Stimulated activated CD8-positive, alpha-beta memory T cell treated with anti-CD3 and anti-CD28 coated beads, Interleukin-4, amount 100 ng/mL, for 48 hours (primary cell): ENCODE measurements at regions not wholly inside any gene's neighbourhood (a gene's known extent, or its start where the extent isn't known, plus 50 kb on each side); places are given as distances from the start of the nearest gene placed in this dataset.
A peak's percentile ranks its signal among the peaks of the same experiment; 100 is the strongest.

ENCODE experiments used
- DNase-seq: peaks from one replicate; pipeline ENCODE4 v3.0.0-alpha.2; 2020

- DNase-seq, result no peak
These were observed 284.5 kb downstream of the PTPRU start for GRCh38 chr1:29520571-29521437.

DNA sequence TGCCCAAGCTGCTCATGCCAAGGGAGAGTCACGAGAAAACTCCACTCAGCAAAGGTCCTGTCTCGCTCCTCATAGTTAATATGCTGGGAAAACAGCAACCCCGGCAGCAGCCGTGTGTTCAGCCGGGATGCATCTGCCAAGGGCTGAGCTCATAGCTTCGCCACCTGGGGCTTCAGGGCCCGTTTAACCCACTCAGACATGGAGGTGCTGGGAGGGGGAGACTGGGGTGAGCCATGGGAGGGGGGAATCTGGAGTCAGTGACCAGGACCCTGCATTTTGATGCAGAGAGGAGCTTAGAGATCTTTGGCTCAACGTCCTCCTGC is 283.4 kb downstream of the PTPRU start:
- DNase-seq, result no peak

DNA sequence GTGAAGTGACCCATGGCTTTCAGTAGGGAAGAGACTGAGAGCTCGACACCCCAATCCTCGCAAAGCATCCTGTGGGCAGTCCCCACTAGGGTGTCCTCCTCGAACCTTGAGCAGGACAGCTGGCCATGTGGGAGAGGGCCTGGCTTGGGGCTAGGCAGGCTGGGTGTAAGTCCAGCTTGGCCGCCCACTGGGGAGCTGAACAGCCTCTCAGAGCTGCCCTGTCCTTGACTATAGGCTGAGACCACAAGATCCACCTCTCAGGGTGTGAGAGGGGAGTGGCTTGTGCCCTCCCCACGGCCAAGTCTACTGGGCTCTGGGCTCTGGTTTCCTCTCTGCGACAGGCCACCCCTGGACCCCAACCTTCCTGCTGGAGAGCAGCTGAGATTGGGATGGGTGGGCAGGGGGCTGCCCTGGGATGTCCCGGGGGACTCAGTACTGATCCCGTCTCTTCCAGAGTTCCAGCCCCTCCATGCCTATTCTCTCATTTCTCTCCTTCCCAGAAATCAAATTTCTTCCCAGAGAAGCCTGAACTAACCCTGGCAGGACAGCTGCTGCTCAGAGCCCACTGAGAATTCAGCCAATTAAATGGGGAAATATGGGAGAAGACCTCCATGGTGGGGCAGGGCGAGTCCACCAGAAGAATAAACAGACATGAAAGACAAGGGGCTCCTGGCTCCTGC is 282.9 kb downstream of the PTPRU start:
- no peak for DNase-seq

GRCh38 chr1:29518183-29518835 is 282.0 kb downstream of the PTPRU start:
- DNase-seq, result no peak

- DNase-seq, result no peak
These were observed 281.1 kb downstream of the PTPRU start for GRCh38 chr1:29517251-29518086.

DNA sequence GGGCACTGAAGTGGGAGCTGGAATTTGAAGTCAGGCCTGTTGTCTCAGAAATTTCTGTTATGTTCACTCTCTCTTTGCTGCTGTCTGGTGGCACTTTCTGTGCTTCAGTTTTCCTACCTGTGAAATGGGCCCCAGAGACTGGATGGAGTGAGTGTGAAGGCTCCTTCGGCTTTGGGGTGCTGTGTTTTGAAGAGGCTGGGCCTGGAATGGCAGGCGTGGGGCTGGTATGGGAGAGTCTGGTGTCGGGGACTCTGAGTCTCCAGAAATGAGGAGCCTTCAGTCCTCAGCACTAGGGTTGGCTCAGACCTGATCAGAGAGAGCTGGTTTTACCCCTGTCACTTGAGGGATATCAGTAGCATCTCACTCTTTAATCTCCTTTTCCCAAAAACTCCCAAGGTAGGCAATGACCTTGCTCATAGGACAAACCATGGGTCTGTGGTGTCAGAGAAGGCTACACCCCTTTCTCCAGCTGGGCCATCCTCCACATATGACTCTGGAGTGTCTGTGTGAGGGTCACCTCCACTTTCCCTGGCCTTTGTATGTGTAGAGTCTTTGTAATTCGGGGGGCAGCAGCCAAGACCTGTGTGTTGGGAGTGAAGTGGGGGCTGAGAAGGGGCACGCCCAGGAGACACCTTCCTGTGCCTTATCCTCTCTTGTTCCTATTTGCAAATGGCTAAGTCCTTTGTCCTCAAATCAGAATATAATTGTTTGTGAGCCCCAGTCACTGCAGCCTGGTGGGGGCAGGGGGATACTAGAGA is 279.9 kb downstream of the PTPRU start:
- no peak for DNase-seq

GRCh38 chr1:29515170-29515955 is 279.0 kb downstream of the PTPRU start:
- DNase-seq, result no peak

- no peak for DNase-seq
These were observed 278.2 kb downstream of the PTPRU start for GRCh38 chr1:29514361-29515169.

DNA sequence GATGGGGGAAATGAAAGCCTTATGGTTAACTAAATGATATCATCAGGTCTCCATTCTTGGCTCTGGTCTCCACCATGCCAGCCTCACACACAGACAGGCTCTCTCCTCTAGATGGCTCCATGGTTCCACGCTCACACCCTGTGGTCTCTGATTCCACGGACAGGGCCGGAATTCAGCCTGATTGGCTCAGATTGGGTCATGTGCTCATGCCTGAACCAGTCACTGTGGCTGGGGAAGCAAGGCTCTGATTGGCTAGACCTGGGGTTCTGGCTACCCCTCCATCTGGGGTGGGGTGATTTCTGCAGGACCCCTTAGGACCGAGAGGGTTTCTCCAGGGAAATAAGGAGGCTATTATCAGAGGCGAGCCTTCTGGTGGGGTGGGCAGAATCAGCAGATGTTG is 277.0 kb downstream of the PTPRU start:
- peak; percentile 33 for DNase-seq

- DNase-seq, result no peak
These were observed 275.1 kb downstream of the PTPRU start for GRCh38 chr1:29511436-29511835.

DNA sequence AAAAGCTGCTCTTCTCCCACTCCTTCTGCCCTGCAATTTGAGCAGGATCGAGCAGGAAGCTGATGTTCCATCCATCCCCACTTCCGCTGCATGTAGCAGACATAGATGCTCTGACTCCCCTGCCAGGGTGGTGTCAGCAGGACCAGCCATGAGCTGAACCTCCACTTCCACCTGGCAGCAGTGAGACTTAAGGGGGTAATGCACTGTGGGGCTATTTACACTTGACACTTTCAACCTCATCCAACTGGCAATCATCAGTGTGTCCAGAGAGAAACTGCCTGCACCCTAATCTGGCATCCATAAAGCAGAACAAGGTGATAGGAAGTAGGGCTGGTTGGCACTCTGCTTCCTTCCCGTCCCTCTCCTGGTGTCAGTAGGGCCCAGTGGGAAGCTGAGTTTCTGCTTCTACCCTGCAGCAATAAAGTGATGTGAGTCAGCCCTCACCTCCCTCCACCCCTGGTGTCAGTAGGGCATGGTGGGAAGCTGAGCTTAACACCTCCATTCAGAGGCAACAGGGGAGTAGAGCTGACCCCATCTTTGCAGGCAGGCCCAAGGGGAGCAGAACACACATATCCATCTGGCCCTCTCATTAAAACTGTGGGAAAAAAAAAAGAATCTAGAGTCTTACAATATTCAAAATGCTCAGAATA is 272.3 kb downstream of the PTPRU start:
- no peak for DNase-seq

DNA sequence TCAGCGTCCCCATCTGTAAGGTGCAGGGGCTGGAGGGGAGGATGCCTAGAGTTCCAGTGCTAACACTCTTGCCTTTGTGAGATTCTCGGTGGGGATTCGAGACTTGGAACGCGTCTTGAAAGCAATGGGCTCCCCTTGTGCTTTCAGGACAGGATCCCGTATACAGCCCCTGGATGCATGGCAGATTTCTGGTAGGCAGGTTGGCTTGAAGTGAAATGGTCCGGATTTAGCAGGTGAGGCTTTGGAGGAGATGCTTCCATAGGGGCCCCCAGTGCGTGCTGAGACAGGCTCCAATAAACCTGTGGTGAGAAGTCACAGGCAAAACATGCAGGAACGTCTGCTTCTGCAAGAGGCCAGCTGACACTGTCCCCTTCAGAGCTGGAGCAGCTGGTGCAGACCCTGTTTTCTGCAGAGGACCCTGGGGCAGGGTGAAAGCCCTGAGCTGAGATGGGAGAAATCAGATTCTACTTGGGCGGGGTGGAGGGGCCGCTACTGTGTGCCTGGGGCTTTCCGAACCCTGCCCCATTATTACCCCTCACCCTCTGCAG is 270.4 kb downstream of the PTPRU start:
- no peak for DNase-seq

DNA sequence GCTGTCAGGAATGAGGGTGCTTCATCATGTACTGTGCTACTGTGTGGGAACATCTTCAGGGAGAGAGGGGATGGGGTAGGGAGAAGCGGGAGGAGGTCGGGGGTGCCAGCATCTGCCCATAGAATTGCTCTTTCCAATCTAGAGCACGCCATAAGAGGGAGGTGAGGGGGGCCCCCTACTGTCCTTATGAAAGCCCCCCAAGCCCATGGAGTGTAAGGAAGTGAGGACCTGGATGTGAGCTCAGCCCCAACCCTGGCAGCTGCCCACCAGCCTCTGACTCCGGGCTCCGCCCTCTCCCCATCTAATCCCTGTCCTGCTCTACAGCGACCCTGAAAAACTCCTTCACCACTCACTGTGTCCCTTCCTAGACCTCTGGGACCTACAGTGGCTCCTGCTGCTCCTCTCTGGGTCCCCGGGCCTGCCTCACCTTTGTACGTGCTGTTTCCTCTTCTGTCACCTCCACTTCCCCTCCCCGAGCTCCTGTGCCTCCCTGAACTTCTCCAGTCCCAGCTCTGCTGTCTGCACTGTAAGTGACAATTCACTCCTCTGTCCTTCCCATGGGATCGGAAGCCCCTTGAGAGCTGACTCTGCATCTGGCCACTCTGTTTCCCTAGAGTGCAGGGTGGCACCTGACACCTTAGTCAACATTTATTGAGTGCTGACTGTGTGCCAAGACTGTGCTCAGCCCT is 269.4 kb downstream of the PTPRU start:
- DNase-seq, result no peak

- DNase-seq, result no peak
These were observed 268.5 kb downstream of the PTPRU start for GRCh38 chr1:29504709-29505410.

- no peak for DNase-seq
These were observed 267.9 kb downstream of the PTPRU start for GRCh38 chr1:29504196-29504595.

DNA sequence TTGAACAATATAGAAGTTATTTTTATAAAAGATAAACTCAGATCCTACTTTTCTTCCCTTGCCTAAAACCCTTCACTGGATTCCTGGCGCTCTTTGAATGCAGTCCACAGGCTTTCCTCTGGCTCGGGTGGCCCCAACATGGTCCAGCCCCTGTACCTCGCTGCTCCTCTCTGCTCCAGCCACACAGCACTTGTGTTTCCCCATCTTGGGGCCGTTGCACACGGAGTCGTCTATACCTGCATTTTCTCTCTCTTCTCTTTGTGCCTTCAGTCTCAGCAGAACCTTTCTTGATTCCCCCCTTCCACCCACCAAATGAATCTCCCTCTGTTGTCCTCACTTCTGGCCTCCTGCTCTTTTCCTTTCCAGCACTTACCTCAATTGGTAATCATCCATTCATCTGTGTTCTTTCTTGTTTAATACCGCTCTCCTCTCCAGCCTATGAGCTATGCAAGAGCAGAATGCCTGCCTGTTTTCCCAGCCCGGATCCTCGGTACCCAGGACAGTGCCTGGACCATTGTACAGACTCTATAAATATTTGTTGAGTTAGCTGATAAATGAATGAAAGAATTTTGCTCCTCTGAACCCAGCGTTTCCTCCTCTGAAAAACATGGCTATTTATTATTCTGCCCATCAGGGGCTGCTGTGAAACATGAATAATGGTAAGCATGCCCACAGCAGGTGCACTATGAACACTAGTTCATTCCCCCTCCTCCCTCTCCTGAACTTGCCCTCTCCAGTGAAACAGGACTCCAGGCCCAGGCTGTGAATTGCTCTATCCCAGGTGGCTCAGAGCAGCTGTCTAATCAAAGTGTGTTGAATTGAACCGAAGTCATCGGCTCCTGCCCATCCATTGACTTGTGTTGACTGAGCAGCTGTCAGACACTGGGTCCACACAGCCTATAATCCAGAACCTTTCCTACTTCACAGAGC is 266.9 kb downstream of the PTPRU start:
- DNase-seq, result no peak

GRCh38 chr1:29502225-29502910 is 266.0 kb downstream of the PTPRU start:
- DNase-seq, result no peak
